AG04450 (cell line): ENCODE measurements at regions not wholly inside any gene's neighbourhood (a gene's known extent, or its start where the extent isn't known, plus 50 kb on each side); places are given as distances from the start of the nearest gene placed in this dataset.

Experiments
- CTCF ChIA-PET: fragments of 300-600, 350-600 bp; formaldehyde crosslinking; extraction: SDS; loops from one replicate; lab custom pipeline; 2022; ENCODE audit warnings: antibody characterized with exemption, inconsistent platforms; lab: Charles Lee
- POLR2A ChIA-PET: fragments of 350-600 bp; formaldehyde crosslinking; extraction: SDS; loops from one replicate; lab custom pipeline; 2021; ENCODE audit warnings: antibody characterized with exemption, inconsistent platforms; lab: Yijun Ruan, JAX
- DNase-seq: peaks from one replicate; pipeline ENCODE4 v3.0.0-alpha.2; 2011; ENCODE audit warnings: low read depth, low spot score
- H3K27ac ChIP-seq: one replicate; pipeline ENCODE4 v1.5.1; 2012; ENCODE audit warnings: low read depth, low read length, control low read depth
- H3K27me3 ChIP-seq: one replicate; pipeline ENCODE4 v1.6.0; 2012; ENCODE audit warnings: low read length; ENCODE audit not compliant: control insufficient read depth, insufficient read depth
- H3K4me3 ChIP-seq: 2 replicates; pipeline ENCODE4 v1.5.1; 2011; ENCODE audit warnings: mild to moderate bottlenecking, low read depth, low read length, control low read depth
- H3K9me3 ChIP-seq: 2 replicates; pipeline ENCODE4 v1.5.1; 2012; ENCODE audit warnings: low read length; ENCODE audit not compliant: control insufficient read depth, insufficient read depth
- TF ChIP-seq, protein P1 (sequence below): IDR thresholded peaks from 2 replicates; pipeline ENCODE4 v1.5.1; 2011; ENCODE audit warnings: low read depth, low read length, control low read depth, inconsistent platforms

DNA sequence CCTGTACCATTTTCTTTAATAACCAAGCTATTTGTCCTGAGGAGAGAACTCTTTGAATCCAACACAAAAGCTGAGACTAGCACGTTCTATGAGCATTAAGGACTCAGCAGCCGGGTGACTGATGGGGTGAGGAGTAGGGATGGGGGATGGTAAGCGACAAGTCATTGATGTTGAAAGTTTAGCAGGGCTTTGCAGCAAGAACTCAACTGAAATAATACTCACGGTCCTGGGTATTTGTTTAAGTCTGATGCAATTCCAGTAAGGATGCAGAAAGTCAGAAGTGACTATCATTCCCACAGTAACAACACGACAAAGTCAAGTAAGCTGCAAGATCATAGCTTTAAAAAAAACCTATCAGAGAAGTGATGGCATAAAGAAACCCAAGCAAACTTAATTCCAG lies 131.1 kb downstream of the ACTL7B start:
- no peak for DNase-seq
- TF ChIP-seq, protein P1, sequence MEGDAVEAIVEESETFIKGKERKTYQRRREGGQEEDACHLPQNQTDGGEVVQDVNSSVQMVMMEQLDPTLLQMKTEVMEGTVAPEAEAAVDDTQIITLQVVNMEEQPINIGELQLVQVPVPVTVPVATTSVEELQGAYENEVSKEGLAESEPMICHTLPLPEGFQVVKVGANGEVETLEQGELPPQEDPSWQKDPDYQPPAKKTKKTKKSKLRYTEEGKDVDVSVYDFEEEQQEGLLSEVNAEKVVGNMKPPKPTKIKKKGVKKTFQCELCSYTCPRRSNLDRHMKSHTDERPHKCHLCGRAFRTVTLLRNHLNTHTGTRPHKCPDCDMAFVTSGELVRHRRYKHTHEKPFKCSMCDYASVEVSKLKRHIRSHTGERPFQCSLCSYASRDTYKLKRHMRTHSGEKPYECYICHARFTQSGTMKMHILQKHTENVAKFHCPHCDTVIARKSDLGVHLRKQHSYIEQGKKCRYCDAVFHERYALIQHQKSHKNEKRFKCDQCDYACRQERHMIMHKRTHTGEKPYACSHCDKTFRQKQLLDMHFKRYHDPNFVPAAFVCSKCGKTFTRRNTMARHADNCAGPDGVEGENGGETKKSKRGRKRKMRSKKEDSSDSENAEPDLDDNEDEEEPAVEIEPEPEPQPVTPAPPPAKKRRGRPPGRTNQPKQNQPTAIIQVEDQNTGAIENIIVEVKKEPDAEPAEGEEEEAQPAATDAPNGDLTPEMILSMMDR: no peak
- ChIA-PET CTCF (no interaction called here), POLR2A (no interaction called here)
- no peaks in the 10 kb centered on the region for H3K27me3 ChIP-seq
- H3K27ac ChIP-seq: no peak overlapping the region
- no peaks in the 10 kb centered on the region for H3K9me3 ChIP-seq
- H3K4me3 ChIP-seq: no peak overlapping the region

DNA sequence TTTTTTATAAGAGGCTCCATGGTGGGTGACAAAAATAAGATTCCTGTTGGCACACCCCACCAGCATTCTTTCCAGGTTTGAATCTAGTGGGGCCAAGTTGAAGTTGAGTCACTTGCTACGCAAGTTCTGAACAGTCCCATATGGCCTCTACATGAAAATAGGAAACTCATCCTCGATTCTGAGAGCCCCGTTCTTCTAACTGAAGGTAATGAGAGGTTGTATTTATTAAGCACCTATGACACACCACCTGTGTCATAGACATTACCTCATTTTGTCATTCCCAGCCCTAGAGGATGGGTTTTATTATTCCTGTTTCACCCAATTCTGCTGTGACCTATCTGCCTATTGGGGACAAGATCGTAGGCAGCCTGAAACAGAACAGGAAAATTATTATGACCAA lies 131.7 kb downstream of the ACTL7B start:
- no peak for DNase-seq
- ChIA-PET POLR2A (no interaction called here), CTCF (interaction anchor here (1.0 kb wide), 1 partner anchor 1258 kb away, joined by 3 read pairs; no protein-coding TSS in a partner anchor)
- Histone ChIP-seq H3K9me3 (no peaks in the 10 kb centered on the region), H3K27ac (no peak overlapping the region), H3K27me3 (no peaks in the 10 kb centered on the region), H3K4me3 (no peak overlapping the region)
- TF ChIP-seq, protein P1: no peak

DNA sequence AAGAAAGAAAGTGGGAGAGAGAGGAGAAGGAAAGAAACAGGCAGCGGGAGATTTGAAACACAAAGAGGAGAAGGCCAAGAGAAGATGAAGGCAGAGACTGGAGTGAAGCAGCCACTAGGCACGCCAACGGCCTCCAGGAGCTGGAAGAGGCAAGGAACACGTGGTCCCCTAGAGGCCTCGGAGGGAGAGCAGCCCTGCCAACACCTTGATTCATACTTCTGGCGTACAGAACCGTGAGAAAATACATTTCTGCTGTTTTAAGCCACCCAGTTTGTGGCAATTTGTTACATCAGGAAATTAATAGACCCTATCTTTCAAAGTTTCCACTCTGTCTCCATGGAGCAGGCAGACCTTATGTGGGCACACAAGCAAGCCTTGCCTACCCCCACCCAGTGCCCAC lies 133.4 kb downstream of the ACTL7B start:
- no peak overlapping the region for H3K4me3 ChIP-seq
- no peak overlapping the region for H3K27ac ChIP-seq
- H3K27me3 ChIP-seq: no peaks in the 10 kb centered on the region
- POLR2A ChIA-PET: no interaction called here
- TF ChIP-seq, protein P1: no peak
- CTCF ChIA-PET: no interaction called here
- no peak for DNase-seq
- no peaks in the 10 kb centered on the region for H3K9me3 ChIP-seq

DNA sequence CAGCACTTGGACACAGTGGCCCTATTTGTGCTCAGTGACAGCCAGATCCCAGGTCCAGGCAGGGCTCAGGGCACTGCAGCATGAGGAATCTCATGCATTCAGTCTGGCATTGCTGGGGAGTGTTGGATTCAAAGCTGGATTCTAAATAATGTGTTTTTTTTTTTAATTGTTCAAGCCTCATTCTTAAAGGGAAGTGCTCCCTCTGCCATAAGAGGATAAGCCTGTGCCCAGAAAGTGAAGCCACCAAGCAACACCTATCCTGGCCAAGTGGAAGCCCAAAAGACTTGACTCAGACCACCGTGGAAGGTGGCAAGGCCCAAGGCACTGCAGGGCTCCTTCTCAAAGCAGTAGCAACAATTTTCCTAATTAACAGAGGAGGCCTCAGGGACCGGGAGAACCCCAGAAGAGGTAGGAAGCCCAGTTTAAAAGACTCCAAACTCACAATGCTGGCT lies 135.6 kb downstream of the ACTL7B start:
- Histone ChIP-seq H3K27me3 (no peaks in the 10 kb centered on the region), H3K4me3 (no peak overlapping the region), H3K27ac (no peak overlapping the region), H3K9me3 (no peaks in the 10 kb centered on the region)
- ChIA-PET POLR2A (no interaction called here), CTCF (no interaction called here)
- TF ChIP-seq, protein P1: no peak
- no peak for DNase-seq

DNA sequence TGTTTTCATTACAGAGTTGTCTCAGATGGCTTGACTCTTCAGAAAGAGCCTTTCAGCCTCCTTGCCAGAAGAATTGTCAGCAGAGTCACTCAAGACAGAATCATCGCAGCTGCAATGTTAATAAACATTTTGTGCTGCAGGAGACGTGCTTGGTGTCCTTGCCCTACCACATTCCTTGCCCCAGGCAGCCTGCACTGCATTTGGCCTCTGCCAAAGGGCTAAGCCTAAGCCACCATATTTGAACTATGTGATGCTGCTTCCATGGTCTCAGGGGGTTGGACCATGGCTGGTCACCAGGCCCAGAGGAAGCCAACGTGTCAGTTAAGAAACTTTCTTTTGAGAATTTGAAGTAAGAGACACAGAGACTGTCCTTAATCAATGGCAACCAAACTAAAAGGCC lies 145.4 kb downstream of the ACTL7B start:
- Histone ChIP-seq H3K27me3 (no peaks in the 10 kb centered on the region), H3K9me3 (no peaks in the 10 kb centered on the region), H3K4me3 (no peak overlapping the region), H3K27ac (no peak overlapping the region)
- ChIA-PET POLR2A (no interaction called here), CTCF (no interaction called here)
- TF ChIP-seq, protein P1: no peak
- DNase-seq: no peak
